CD4-positive, alpha-beta T cell (primary cell): ENCODE measurements at regions not wholly inside any gene's neighbourhood (a gene's known extent, or its start where the extent isn't known, plus 50 kb on each side); places are given as distances from the start of the nearest gene placed in this dataset.

Experiments used
- ATAC-seq: fragments of 200-7000 bp; cut with Tn5 transposase; one replicate; pipeline ENCODE4 v1.10.0; 2022; ENCODE audit warnings: mild to moderate bottlenecking; ENCODE audit not compliant: poor library complexity
- CTCF ChIA-PET: fragments of 350-600 bp; sonication (Branson Sonifier 250); formaldehyde crosslinking; loops from one replicate; lab custom pipeline; 2021; ENCODE audit warnings: antibody characterized with exemption, inconsistent platforms; lab: Charles Lee
- POLR2A ChIA-PET: fragments of 350-600 bp; sonication (Branson Sonifier 250); formaldehyde crosslinking; loops from one replicate; lab custom pipeline; 2021; ENCODE audit warnings: antibody characterized with exemption, inconsistent platforms; lab: Charles Lee
- DNase-seq, 14 experiments: peaks; one replicate each; pipeline ENCODE4 v3.0.0-alpha.2; 2013 to 2020; ENCODE audit warnings: mixed read lengths in 2 of 14
- H3K27ac ChIP-seq, 2 donors: one replicate each; pipeline versions ENCODE4 v1.5.1 to v1.7.0; 2013; ENCODE audit warnings: low read length in 2 of 2, low read depth in 1 of 2, mild to moderate bottlenecking in 1 of 2
- H3K27me3 ChIP-seq, 2 experiments: 1 replicate in 1 of 2; 2 replicates in 1 of 2; pipeline versions ENCODE4 v1.6.1 to v1.7.0; 2013; ENCODE audit warnings: low read length in 2 of 2, control low read depth in 1 of 2, mild to moderate bottlenecking in 1 of 2, moderate library complexity in 1 of 2; ENCODE audit not compliant: insufficient read depth in 2 of 2, control insufficient read depth in 1 of 2
- H3K36me3 ChIP-seq: one replicate; pipeline ENCODE4 v1.6.1; 2013; ENCODE audit warnings: low read length, control low read depth; ENCODE audit not compliant: insufficient read depth
- H3K4me1 ChIP-seq: one replicate; pipeline ENCODE4 v1.6.1; 2013; ENCODE audit warnings: low read length, control low read depth; ENCODE audit not compliant: insufficient read depth
- H3K4me3 ChIP-seq: one replicate; pipeline ENCODE4 v1.5.1; 2013; ENCODE audit warnings: mild to moderate bottlenecking, low read length, moderate library complexity
- H3K9me3 ChIP-seq, 2 experiments: 1 replicate in 1 of 2; 2 replicates in 1 of 2; pipeline versions ENCODE4 v1.6.1 to v1.7.0; 2013; ENCODE audit warnings: low read length in 2 of 2, mild to moderate bottlenecking in 2 of 2, control low read depth in 1 of 2, moderate library complexity in 1 of 2; ENCODE audit not compliant: control insufficient read depth in 1 of 2, insufficient read depth in 1 of 2
- H3K27ac Mint-ChIP-seq: one replicate; pipeline ENCODE4 v1.8.0; 2020; ENCODE audit warnings: mixed read lengths
- H3K27me3 Mint-ChIP-seq: one replicate; pipeline ENCODE4 v1.8.0; 2021; ENCODE audit warnings: mixed read lengths
- H3K36me3 Mint-ChIP-seq: one replicate; pipeline ENCODE4 v1.8.0; 2021; ENCODE audit warnings: low read depth, mixed read lengths
- H3K4me1 Mint-ChIP-seq: one replicate; pipeline ENCODE4 v1.8.0; 2021; ENCODE audit warnings: low read depth, mixed read lengths
- H3K4me3 Mint-ChIP-seq: one replicate; pipeline ENCODE4 v1.8.0; 2020; ENCODE audit warnings: mild to moderate bottlenecking, mixed read lengths
- H3K9me3 Mint-ChIP-seq: one replicate; pipeline ENCODE4 v1.8.0; 2020; ENCODE audit warnings: mixed read lengths
- CTCF ChIP-seq: fragments of 200-600 bp; IDR thresholded peaks from one replicate; pipeline ENCODE4 v1.8.0; 2022; ENCODE audit warnings: antibody characterized with exemption, mild to moderate bottlenecking
- intact Hi-C, 2 experiments: fragments of 100-400 bp; cut with DNase I in 1 of 2; cut with micrococcal nuclease in 1 of 2; formaldehyde crosslinking; loops; one replicate each; pipeline versions ENCODE4 v1.15.1 to v1.9.0; 2023 to 2025; cut with DNase I, micrococcal nuclease

- no peaks in the 10 kb centered on the region for H3K27me3 ChIP-seq
- no peaks in the 10 kb centered on the region for H3K9me3 ChIP-seq
- POLR2A ChIA-PET: no interaction called here
- peaks cover 5% of the 10 kb centered on the region for H3K4me1 ChIP-seq
- no peak overlapping the region for H3K4me3 ChIP-seq
- CTCF ChIA-PET: no interaction called here
- no peak for TF ChIP-seq CTCF
- H3K27ac ChIP-seq: no peak overlapping the region
- H3K27ac Mint-ChIP-seq: no peak overlapping the region
- peaks cover 16% of the 10 kb centered on the region for H3K4me1 Mint-ChIP-seq
- intact Hi-C loops: loop anchor here in 1 of 2 experiments (5.0 kb wide), 1 partner anchor 451 kb away; no protein-coding TSS in a partner anchor
- no peaks in the 10 kb centered on the region for H3K36me3 ChIP-seq
- H3K9me3 Mint-ChIP-seq: no peaks in the 10 kb centered on the region
- no peaks in the 10 kb centered on the region for H3K36me3 Mint-ChIP-seq
- H3K4me3 Mint-ChIP-seq: no peak overlapping the region
- ATAC-seq: no peak
- peaks cover 4% of the 10 kb centered on the region for H3K27me3 Mint-ChIP-seq
- DNase-seq: no peak
Observed at GRCh38 chr10:78746155-78746763, 322.5 kb upstream of the ZMIZ1 start.

GRCh38 chr10:78747401-78748234 is 321.1 kb upstream of the ZMIZ1 start:
- peaks cover 0 to 5% of the 10 kb centered on the region in 2 experiments for H3K27me3 ChIP-seq
- H3K4me3 ChIP-seq: no peak overlapping the region
- H3K4me1 ChIP-seq: peaks cover 5% of the 10 kb centered on the region
- Mint-ChIP-seq H3K4me1 (peaks cover 10% of the 10 kb centered on the region), H3K27me3 (peaks cover 6% of the 10 kb centered on the region), H3K4me3 (no peak overlapping the region), H3K36me3 (no peaks in the 10 kb centered on the region), H3K9me3 (no peaks in the 10 kb centered on the region), H3K27ac (no peak overlapping the region)
- no peak overlapping the region for H3K27ac ChIP-seq
- H3K9me3 ChIP-seq: no peaks in the 10 kb centered on the region
- ATAC-seq: no peak
- CTCF ChIA-PET: no interaction called here
- H3K36me3 ChIP-seq: no peaks in the 10 kb centered on the region
- intact Hi-C loops: loop anchor here in 1 of 2 experiments (5.0 kb wide), 1 partner anchor 450 kb away; no protein-coding TSS in a partner anchor
- POLR2A ChIA-PET: no interaction called here
- no peak for TF ChIP-seq CTCF
- no peak for DNase-seq

- H3K4me1 ChIP-seq: peaks cover 2% of the 10 kb centered on the region
- ATAC-seq: no peak
- intact Hi-C loops: loop anchor here in 1 of 2 experiments (5.0 kb wide), 1 partner anchor 449 kb away; no protein-coding TSS in a partner anchor
- H3K27me3 ChIP-seq: peaks cover 0 to 9% of the 10 kb centered on the region in 2 experiments
- Mint-ChIP-seq H3K27ac (no peak overlapping the region), H3K4me3 (no peak overlapping the region), H3K36me3 (no peaks in the 10 kb centered on the region), H3K4me1 (peaks cover 4% of the 10 kb centered on the region), H3K27me3 (peaks cover 12% of the 10 kb centered on the region), H3K9me3 (no peaks in the 10 kb centered on the region)
- no peak for DNase-seq
- no peak overlapping the region for H3K4me3 ChIP-seq
- CTCF ChIA-PET: no interaction called here
- no peaks in the 10 kb centered on the region for H3K9me3 ChIP-seq
- no peak overlapping the region for H3K27ac ChIP-seq
- TF ChIP-seq CTCF: no peak
- no peaks in the 10 kb centered on the region for H3K36me3 ChIP-seq
- POLR2A ChIA-PET: no interaction called here
Observed at GRCh38 chr10:78748235-78748533, 320.6 kb upstream of the ZMIZ1 start.
